Ishikawa (cell line): ENCODE measurements at regions not wholly inside any gene's neighbourhood (a gene's known extent, or its start where the extent isn't known, plus 50 kb on each side); places are given as distances from the start of the nearest gene placed in this dataset.

Experiments used
- CEBPB ChIP-seq: IDR thresholded peaks from 2 replicates; pipeline ENCODE4 v1.6.1; 2012
- CREB1 ChIP-seq: IDR thresholded peaks from 2 replicates; pipeline ENCODE4 v1.6.1; 2012; ENCODE audit warnings: low read depth
- EGR1 ChIP-seq: IDR thresholded peaks from 2 replicates; pipeline ENCODE4 v1.6.1; 2012
- EP300 ChIP-seq: IDR thresholded peaks from 2 replicates; pipeline ENCODE4 v1.6.1; 2012; ENCODE audit warnings: borderline replicate concordance
- FOXM1 ChIP-seq: IDR thresholded peaks from 2 replicates; pipeline ENCODE4 v1.6.1; 2012; ENCODE audit warnings: low read depth, borderline replicate concordance
- MAX ChIP-seq: IDR thresholded peaks from 2 replicates; pipeline ENCODE4 v1.6.1; 2012
- NFIC ChIP-seq: IDR thresholded peaks from 2 replicates; pipeline ENCODE4 v1.6.1; 2012
- RAD21 ChIP-seq: IDR thresholded peaks from 2 replicates; pipeline ENCODE4 v1.6.1; 2012; ENCODE audit warnings: low read depth
- REST ChIP-seq: IDR thresholded peaks from 2 replicates; pipeline ENCODE4 v1.6.1; 2012; ENCODE audit warnings: low read depth, mild to moderate bottlenecking
- TAF1 ChIP-seq: IDR thresholded peaks from 2 replicates; pipeline ENCODE4 v1.6.1; 2012; ENCODE audit warnings: low read depth, mild to moderate bottlenecking
- TCF12 ChIP-seq: IDR thresholded peaks from 2 replicates; pipeline ENCODE4 v1.6.1; 2012; ENCODE audit warnings: low read depth
- TEAD4 ChIP-seq: IDR thresholded peaks from 2 replicates; pipeline ENCODE4 v1.6.1; 2012
- USF1 ChIP-seq: IDR thresholded peaks from 2 replicates; pipeline ENCODE4 v1.6.1; 2012
- YY1 ChIP-seq: IDR thresholded peaks from 2 replicates; pipeline ENCODE4 v1.6.1; 2012; ENCODE audit warnings: low read depth
- ZBTB7A ChIP-seq: IDR thresholded peaks from 2 replicates; pipeline ENCODE4 v1.6.1; 2012; ENCODE audit warnings: low read depth

- TF ChIP-seq REST (no peak), RAD21 (no peak), TCF12 (no peak), EGR1 (no peak), CEBPB (no peak), FOXM1 (no peak), YY1 (no peak), EP300 (no peak), MAX (no peak), ZBTB7A (no peak), USF1 (no peak), TAF1 (no peak), CREB1 (no peak), NFIC (no peak), TEAD4 (no peak)
Observed at GRCh38 chr20:6604179-6604578, 163.3 kb upstream of the BMP2 start.

- TF ChIP-seq ZBTB7A, result no peak
- TF ChIP-seq EGR1, result no peak
- TF ChIP-seq TEAD4, result no peak
- no peak for TF ChIP-seq USF1
- TF ChIP-seq REST, result no peak
- TF ChIP-seq CREB1, result no peak
- TF ChIP-seq NFIC, result no peak
- TF ChIP-seq FOXM1, result no peak
- TF ChIP-seq CEBPB, result no peak
- no peak for TF ChIP-seq YY1
Observed at GRCh38 chr20:6599876-6600735, 167.4 kb upstream of the BMP2 start.

GRCh38 chr20:6595704-6596103, 171.8 kb upstream of the BMP2 start:
- TF ChIP-seq CEBPB, result no peak
- TF ChIP-seq EP300, result no peak
- no peak for TF ChIP-seq MAX
- no peak for TF ChIP-seq TAF1
- no peak for TF ChIP-seq FOXM1
- TF ChIP-seq REST, result no peak
- TF ChIP-seq ZBTB7A, result no peak
- no peak for TF ChIP-seq CREB1
- no peak for TF ChIP-seq EGR1
- TF ChIP-seq TEAD4, result no peak
- no peak for TF ChIP-seq TCF12
- no peak for TF ChIP-seq USF1
- no peak for TF ChIP-seq NFIC
- TF ChIP-seq RAD21, result no peak
- no peak for TF ChIP-seq YY1

GRCh38 chr20:6590891-6591637, 176.4 kb upstream of the BMP2 start:
- no peak for TF ChIP-seq RAD21
- no peak for TF ChIP-seq NFIC
- TF ChIP-seq CREB1, result no peak
- TF ChIP-seq MAX, result no peak
- no peak for TF ChIP-seq YY1
- no peak for TF ChIP-seq ZBTB7A
- TF ChIP-seq USF1, result no peak
- no peak for TF ChIP-seq EP300
- no peak for TF ChIP-seq TCF12
- no peak for TF ChIP-seq TAF1
- no peak for TF ChIP-seq CEBPB
- no peak for TF ChIP-seq EGR1
- no peak for TF ChIP-seq FOXM1
